GM18519 (cell line): ENCODE measurements at regions not wholly inside any gene's neighbourhood (a gene's known extent, or its start where the extent isn't known, plus 50 kb on each side); places are given as distances from the start of the nearest gene placed in this dataset.
"Not testable (repeated sequence)": the region's sequence is repeated elsewhere in the genome, so short reads cannot be mapped to it uniquely, and the experiment has no call there.

Experiments used
- ATAC-seq: cut with Tn5 transposase; IDR thresholded peaks from one replicate; pipeline ENCODE4 v1.9.1; 2021; ENCODE audit warnings: mild to moderate bottlenecking, moderate library complexity; ENCODE audit not compliant: unreplicated experiment, low FRiP score

- ATAC-seq = no peak
Observed at GRCh38 chr2:107730898-107731297, 95.8 kb upstream of the RGPD4 start.

- ATAC-seq = no peak
Observed at GRCh38 chr2:107731435-107731834, 95.3 kb upstream of the RGPD4 start.

GRCh38 chr2:107735201-107735600 lies 91.5 kb upstream of the RGPD4 start:
- ATAC-seq = no peak

DNA sequence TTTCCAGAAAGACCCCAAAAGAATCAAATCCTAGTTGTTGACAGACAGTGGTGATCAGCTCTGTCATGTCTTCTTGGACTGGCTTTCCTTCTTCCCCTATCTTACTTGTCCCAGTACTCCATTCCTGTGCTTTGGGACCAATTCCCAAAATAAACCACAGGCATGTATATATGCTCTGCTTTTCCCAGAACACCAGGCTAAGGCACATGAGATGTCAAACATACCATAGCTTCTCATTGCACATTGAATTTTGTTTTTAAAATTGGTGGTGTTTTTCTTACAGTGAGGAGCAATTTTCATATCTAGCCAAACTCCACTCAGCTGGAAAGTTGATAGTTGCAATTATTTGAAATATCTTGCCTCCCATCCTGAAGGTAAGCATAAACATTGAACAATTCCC lies 88.9 kb upstream of the RGPD4 start:
- no peak for ATAC-seq

DNA sequence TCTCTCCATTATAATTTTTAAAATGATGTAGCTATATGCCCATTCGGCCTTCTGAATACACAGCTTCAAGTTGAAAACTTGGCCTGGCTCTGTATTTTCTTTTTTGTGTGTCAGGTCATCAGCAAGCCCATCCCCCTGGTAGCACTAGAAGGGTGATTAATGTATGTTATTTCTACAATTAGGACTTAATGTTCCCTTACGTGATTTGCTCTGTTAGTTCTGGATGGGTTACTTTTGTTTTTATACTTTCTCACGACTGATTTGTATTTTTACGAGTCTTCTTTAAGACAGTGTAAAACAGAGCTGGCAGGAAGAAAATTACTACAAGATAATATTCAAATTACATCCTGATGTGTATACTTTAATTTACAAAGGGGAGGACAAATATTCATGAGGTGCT lies 88.4 kb upstream of the RGPD4 start:
- no peak for ATAC-seq

- ATAC-seq = no peak
Observed at GRCh38 chr2:107740300-107740699, 86.4 kb upstream of the RGPD4 start.

DNA sequence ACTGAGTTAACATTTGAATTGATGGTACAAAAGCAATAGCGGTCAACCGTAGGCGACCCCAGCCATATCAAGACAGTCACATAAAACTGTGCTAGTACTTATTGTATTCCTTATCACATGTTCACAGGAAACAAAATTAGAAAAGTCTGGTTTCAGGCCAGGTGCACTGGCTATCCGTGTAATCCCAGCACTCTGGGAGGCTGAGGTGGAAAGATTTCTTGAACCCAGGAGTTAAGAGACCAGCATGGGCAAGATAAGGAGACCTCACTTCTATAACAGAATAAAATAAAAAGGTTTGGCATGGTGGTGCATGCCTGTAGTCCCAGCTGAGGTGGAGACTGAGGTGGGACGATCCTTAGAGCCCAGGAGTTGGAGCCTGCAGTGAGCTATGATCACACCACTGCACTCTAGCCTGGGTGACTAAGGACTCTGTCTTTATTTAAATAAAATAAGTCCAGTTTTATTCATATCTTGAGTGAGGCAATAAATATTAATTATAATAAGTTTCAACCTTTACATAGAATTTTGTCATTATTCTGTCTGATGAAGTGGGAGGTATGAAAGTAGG lies 84.1 kb upstream of the RGPD4 start:
- no peak for ATAC-seq

- no peak for ATAC-seq
Observed at GRCh38 chr2:107743274-107743673, 83.4 kb upstream of the RGPD4 start.

DNA sequence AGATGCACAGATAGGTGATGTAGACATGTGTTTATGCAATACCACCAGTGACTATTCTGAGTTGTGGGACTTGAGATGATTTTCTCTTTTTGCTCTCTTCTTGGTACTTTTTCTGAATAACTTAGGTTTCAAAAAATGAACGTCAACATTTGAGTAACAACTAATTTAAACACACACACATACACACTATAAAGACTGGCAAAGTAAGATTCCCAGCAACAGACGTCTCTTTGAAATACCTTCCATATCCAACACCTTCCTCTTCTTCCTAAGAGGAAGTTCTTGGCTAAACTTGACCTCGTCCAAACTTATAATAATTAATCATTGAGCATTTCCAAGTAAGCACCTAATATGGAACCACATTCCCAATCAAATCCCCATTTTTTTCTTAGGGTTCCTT lies 81.6 kb upstream of the RGPD4 start:
- no peak for ATAC-seq

GRCh38 chr2:107746552-107747198 lies 80.0 kb upstream of the RGPD4 start:
- ATAC-seq = not testable (repeated sequence)

GRCh38 chr2:107747199-107747963 lies 79.3 kb upstream of the RGPD4 start:
- not testable (repeated sequence) for ATAC-seq

GRCh38 chr2:107747964-107748583 lies 78.6 kb upstream of the RGPD4 start:
- no peak for ATAC-seq

DNA sequence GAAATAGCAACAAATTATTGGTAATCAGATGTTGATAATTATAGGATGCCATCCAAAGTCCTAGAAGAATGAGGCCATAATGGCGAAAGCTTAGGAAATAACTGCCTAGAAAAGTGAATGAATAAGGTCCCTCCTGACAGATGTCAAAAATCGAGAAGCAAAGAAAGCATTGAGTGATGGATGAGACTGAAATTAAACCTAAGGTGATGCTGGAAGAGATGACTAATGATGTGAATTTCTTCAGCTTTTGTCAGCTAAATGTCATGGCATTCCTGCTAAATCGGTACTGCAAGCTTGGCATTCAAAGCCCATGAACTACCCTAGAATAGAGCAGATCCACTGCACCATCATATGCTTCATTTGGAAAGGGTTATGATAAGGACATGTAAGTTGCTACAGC lies 74.8 kb upstream of the RGPD4 start:
- ATAC-seq = no peak

DNA sequence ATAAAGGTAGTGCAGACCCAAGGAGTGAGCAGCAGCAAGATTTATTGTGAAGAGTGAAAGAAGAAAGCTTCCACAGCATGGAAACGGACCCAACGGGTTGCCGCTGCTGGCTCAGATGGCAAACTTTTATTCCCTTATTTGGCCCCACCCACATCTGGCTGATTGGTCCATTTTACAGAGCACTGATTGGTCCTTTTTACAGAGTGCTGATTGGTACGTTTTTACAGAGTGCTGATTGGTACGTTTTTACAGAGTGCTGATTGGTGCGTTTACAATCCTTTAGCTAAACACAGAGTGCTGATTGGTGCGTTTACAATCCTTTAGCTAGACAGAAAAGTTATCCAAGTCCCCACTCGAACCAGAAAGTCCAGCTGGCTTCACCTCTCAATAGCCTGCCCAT lies 72.9 kb upstream of the RGPD4 start:
- ATAC-seq = not testable (repeated sequence)

DNA sequence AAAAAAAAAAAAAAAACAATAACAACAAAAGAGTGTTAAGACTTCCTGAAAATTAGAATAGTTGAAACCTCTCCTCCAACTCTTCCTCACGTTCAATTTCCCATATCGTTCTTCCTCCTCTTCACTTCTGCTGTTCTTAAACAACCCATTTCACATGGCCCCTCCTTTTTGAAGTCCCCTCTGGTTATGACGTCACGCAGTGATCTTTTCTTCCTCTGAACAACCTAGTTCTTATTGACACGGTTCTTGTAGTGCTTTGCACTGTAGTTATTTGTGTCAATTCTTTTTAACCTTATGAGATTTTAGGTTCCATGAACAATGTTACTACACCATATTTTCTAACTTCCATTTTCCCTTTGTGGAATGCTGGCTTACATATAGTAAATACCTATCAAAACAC lies 69.5 kb upstream of the RGPD4 start:
- no peak for ATAC-seq

DNA sequence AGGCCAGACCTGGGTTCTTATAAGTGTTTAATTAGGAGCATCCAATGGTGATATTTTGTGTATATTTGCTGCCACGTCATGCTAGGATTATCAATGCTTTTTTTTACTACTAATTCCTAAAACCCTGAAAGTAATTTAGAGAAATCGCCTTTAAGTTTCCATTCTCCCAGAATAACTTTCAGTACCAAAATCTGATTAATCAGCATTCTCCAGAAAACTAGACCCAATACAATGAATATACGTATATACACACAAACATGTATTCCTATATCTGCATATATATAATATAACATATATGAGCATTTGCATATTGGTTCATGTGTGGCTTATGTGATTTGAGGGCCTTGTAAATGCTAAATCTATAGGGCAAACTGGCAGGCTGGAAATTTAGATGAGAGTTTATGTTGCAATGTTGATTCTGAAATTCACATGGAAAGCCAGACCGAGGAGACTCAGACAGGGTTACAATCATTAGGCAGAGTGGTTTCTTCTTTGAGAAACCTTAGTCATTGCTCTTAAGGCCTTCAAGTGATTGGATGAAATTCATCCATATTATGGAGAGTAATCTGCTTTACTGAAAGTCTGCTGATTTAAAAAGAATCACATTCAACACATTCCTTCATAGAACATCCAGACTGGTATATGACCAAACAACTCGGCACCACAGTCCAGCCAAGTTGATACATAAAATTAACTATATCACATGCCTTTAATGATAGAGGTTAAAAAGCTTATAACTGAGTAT lies 65.9 kb upstream of the RGPD4 start:
- no peak for ATAC-seq

- no peak for ATAC-seq
Observed at GRCh38 chr2:107772353-107772752, 54.3 kb upstream of the RGPD4 start.

DNA sequence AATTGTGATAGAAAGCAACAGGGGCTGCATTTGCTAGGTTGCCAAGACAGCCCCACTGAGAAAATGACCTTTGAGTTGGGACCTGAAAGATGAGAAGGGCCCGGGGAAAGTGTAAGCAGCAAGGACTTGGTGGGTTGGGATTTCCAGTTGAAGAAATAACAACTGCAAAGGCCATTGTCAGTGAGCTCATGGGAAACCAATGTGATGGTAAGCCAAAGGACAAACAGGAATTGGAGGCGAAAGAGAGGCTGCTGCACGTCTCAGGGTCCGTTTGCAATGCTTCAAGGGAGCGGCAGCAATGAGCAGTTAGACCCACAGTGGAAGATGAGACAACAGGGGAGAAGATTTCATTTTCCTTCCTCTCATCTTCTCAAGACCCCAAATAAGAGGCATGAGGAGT lies 51.5 kb upstream of the RGPD4 start:
- no peak for ATAC-seq

DNA sequence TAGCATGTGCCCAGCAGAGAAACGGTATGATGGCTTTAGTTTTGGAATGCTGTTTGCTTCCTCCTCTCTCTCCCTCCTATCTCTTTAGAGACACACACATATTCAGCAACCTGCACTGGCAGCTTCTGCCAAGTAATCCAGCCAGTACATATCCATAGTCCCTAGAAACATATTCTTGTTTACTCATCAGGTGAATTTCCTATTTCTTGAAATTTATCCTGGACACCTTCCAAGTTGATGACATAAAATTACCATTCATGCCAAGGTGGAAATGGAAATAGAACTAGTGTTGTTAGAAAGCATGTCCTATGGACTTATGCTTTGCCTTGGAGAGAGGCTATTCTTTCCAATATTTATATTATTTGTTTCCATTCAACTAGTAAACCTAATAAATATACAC lies 50.9 kb upstream of the RGPD4 start:
- no peak for ATAC-seq

GRCh38 chr2:107776362-107776761 lies 50.3 kb upstream of the RGPD4 start:
- no peak for ATAC-seq
